Glomerular visceral epithelial cell (primary cell): ENCODE measurements at regions not wholly inside any gene's neighbourhood (a gene's known extent, or its start where the extent isn't known, plus 50 kb on each side); places are given as distances from the start of the nearest gene placed in this dataset.

Experiments
- DNase-seq: peaks from one replicate; pipeline ENCODE4 v3.0.0-alpha.2; 2016; ENCODE audit errors: extremely low spot score

DNA sequence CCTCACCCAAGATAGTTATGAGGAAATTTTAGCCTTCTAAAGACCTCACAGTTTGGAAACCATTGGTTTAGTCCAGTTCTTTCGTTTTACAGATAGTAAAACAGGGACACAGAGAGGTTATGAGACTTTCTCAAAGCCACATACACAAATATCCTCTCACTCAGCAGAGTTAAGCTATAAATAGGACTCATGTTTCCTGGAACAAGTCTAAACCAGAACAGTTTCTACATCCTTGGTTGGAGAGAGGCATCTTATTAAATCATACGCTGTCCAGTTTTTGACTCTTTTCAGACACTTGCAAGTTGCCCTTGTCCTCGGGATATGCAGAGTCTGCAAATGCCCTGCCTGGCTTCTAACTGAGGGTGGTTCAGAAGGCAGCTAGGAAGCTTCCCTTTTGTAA is 462.1 kb upstream of the DEPDC1 start:
- DNase-seq = no peak

DNA sequence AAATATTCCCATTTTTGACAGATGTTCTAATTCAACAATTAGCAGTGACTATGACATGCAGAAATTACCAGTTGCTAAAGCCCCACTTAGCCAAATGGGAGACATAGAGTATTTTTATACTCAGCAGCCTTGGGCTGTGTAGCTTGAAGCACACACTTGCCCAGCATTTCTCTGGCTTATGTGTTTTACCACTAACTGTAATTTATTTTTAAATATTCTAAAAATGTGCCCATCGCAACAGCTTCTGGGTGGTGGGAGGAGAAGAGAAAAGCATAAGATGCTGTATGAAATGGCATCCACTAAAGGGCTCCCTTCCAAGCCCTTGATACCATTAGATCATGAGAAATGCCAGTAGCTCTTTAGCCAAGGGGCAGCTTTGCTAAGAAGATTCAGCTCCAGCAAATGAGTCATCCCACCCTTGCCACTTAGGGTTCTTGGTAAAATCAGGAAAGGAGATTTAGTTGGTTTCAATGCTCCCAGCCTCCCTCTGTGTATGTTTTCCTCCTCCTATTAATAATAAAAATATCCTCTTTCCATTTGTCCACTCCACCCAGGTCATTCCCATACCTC is 462.7 kb upstream of the DEPDC1 start:
- DNase-seq = peak; percentile 18

DNA sequence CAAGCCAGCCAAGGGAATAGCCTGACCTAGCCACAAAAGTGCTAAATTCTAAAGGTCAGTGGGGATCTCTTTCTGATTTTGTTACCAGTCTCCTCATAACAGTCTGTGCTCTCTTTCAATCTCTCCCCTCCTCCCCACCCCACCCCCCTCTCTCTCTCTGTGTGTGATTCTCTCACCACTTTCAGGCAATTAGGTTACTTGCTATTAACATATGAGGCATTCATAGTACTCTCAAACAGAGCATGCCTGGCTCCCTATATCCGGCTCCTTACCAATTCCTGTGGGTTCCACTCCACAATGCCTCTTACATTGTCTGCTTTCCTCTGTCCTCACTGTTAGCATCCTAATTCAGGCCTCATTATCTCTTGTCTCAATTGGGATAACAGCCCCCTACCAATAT is 464.3 kb upstream of the DEPDC1 start:
- no peak for DNase-seq

GRCh38 chr1:68963353-68963752 is 466.5 kb upstream of the DEPDC1 start:
- DNase-seq = peak; percentile 89

DNA sequence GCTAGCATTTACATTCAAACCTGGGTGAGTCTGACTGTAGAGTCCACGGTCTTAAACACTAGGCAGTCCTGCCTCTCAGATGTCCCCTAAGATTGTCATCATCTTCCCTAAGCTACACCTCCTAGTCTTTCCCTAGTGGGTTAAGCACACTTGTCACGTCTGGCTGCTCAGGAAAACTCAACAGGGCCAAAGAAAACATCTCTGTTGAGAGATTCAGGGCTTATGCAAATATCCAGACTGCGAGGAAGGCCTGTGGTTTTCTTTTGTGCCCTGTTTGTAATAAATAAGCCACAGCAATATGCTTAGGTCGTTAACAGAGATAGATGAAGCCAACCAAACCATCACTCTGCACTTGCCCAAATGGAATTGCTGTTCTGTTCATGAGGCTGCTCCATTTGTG is 472.6 kb upstream of the DEPDC1 start:
- peak; percentile 77 for DNase-seq

- no peak for DNase-seq
Measured at GRCh38 chr1:68970571-68970970, 473.7 kb upstream of the DEPDC1 start.

- DNase-seq = peak; percentile 45
Measured at GRCh38 chr1:68973459-68974244, 476.8 kb upstream of the DEPDC1 start.

DNA sequence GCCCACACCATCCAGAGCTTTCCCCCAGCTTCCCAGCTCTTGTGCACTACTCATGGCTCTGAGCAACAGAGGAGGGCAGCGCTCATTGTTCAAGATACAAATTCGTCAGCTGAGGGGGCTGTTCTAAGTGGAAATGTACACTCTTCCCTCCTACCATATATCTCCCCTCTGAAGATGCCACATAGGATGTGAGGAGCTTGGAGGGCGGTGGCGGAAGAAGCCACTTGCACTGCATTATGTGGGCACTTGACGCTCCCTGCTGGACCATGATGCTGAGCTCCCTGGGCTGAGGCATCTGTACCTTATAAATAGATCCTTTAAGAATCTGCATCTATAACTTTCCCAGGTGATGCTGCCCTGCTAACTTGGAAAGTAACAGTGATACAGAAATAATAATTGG is 477.6 kb upstream of the DEPDC1 start:
- DNase-seq = no peak

- no peak for DNase-seq
Measured at GRCh38 chr1:68975212-68975933, 478.5 kb upstream of the DEPDC1 start.

- no peak for DNase-seq
Measured at GRCh38 chr1:68976916-68977610, 480.2 kb upstream of the DEPDC1 start.

DNA sequence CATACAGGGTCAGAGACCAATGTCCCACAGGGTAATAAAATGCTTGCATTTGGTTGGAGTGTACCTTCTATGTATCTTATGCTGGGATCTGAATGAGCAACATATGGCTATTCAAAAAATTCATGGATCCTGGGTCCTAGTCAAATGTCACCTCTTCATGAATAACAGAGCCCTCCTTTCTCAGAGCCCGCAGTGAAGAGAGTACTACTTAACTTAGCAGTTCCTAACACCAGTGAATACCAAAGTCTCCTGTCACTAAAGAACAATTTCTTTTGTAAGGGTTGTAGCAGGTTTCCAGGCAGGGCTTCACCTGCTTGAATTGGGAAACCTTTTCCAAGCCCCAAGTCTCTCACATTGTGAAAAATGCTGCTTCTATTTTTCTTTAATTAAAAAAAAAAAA is 483.0 kb upstream of the DEPDC1 start:
- no peak for DNase-seq

GRCh38 chr1:68984289-68984688 is 487.4 kb upstream of the DEPDC1 start:
- no peak for DNase-seq

DNA sequence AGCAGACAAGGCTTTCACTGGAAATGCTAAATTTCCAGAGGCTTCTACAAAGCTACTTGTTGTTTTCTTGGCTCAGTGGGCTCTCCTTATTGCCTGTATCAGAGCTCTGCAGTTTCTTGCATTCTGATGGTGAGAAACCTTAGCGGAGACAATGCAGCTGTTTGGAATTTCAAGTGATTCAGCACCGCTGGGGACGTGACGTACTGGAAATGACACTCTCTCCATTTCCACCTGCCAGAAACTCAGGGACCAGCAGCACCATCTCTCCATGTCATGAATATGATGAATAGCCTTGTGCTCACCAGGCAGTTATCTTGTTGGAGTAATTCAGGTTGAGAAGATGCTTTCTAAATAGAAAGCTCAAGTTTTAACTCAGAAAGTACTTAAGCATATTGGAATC is 497.2 kb upstream of the DEPDC1 start:
- DNase-seq = no peak

GRCh38 chr1:69016468-69016867 is 519.6 kb upstream of the DEPDC1 start:
- DNase-seq = no peak

DNA sequence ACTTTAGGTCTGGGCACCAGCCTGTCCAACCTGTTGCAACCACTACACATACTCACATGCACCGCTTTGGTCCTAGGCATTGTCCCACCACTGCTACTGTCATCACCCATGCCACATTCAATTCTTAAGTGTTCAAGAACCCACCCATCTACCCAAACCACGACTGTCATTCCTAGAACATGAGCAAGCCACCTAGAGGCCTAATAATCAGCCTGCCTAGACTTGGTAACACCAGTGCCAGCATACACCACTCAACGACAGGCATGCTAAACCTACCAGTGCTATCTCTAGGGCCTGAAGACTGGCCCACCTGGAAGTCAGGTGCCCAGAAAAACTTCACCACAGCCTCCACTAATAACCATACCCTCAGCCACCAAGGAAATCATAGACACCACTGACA is 532.8 kb upstream of the DEPDC1 start:
- no peak for DNase-seq

DNA sequence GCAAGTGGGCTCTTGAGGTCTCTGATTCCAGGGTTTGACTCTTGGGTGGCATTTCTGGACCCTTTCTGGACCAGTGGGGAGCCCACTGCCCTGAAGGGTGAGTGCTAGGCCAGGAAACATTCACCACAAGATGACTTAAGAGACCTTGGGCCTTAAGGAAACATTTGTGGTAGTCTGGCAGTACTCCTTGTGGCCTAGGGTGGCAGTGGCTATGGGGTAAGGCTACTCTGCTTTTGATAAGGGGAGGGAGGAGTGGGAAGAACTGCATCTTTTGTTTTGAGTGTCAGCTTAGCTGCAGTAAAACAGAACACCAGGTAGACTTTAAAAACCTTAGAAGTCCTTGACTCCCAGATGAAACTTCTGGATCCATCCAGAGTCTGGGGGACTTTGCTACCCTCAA is 529.3 kb upstream of the LRRC7 start:
- no peak for DNase-seq

DNA sequence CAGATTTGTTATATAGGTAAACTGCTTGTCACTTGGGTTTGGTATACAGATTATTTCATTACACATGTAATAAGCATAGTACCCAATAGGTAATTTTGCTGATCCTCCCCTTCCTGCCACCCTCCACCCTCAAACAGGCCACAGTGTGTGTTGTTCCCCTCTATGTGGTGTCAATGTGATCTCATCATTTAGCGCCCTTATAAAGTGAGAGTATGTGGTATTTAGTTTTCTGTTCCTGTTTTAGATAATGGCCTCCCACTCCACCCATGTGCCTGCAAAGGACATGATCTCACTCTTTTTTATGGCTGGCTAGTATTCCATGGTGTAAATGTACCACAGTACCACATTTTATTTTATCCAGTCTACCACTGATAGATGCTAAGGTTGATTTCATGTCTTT is 522.1 kb upstream of the LRRC7 start:
- no peak for DNase-seq

DNA sequence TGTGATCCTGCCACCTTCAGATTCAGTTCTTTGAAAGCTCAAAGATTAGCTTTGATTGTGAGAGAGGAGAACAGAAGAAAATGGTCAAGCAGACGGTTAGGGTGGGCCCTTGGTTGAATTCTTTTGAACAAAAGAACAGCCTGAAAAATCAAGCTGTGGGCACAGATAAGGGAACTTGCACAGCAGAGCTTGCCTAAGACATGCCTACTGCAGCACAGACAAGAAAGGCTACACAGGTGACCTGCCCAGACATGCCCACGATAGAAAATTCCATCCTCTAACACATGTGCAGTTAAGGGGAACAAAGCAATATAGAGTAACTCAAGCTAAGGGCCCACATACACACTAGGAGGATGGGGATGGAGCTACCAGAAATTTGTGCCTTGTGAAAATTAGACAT is 512.5 kb upstream of the LRRC7 start:
- DNase-seq = peak; percentile 36

DNA sequence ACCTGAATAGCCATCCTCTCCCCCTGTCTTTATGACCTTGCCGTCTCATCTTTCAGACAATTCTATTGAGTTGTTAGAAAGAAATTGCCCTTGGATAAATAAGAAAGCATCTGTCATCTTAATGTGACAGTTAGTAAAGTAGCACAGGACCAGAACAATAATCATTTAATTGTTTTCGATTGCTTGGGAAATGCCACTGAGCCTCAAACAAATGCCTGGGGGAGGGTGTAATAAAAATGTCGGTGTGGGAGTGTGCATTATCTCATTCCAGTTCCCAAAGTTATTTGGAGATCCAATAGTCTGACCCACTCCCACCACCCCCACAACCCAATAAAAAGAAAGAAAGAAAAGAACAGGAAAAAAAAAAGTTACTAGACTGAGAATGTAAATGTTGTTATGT is 509.3 kb upstream of the LRRC7 start:
- DNase-seq = no peak

DNA sequence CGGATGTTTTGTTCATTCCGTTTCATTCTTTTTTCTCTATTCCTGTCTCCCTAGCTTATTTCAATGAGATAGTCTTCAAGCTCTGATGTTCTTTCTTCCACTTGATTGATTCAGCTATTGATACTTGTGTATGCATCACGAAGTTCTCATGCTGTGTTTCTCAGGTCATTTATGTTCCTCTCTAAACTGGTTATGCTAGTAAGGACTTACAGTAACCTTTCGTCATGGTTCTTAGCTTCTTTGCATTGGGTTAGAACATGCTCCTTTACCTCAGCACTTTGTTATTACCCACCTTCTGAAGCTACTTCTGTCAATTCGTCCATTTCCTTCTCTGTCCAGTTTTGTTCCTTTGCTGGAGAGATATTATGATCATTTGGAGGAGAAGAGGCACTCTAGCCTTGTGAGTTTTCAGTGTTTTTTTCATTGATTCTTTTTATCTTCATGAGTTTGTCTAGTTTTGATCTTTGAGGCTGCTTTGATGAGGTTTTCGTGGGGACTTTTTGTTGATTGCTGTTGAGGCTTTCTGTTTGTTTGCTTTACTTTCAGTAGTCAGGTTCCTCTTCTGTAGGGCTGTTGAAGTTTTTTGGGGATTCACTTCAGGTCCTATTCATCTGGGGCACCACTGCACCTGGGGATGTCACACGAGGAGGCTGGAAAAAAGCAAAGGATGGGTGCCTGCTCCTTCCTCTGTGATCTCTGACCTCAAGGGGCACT is 496.9 kb upstream of the LRRC7 start:
- no peak for DNase-seq

- DNase-seq = no peak
Measured at GRCh38 chr1:69073176-69073575, 494.5 kb upstream of the LRRC7 start.

DNA sequence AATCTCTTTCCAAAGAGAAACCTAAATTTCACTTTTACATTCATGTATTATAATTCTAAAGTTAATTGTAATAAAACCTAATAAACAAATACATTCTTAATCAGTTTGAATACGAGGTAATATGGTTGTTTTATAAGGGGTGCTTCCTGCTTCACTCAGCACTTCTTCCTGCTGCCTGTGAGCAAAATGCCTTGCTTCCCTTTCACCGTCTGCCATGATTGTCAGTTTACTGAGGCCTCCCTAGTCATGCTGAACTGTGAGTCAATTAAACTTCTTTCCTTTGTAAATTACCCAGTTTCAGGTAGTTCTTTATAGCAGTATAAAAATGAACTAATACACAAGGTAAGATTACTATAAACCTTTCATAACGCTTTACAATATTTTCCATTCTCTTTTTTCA is 491.1 kb upstream of the LRRC7 start:
- DNase-seq = no peak
